ENCODE measurements at regions not wholly inside any gene's neighbourhood (a gene's known extent, or its start where the extent isn't known, plus 50 kb on each side); places are given as distances from the start of the nearest gene placed in this dataset.

DNA sequence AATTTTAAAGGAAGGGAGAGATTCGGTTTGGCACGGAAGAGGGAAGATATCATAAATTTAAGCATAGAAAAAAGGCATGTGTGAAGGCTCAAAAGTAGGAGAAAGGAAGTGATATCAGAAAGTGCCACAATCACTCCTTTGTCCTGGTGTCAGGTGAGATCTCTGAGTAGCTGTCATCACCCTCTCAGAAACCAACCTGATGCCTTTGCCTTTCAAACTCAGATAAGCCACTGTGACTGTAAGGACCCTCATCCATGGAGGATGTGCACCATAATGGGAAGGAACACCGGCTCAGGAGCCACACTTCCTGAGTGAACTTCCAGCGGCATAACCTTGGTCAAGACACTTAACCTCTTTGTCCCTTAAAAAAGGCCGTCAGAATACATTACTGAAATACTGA is 318.7 kb upstream of the SEMA6D start:
- no peak overlapping the region for H3K4me3 Mint-ChIP-seq
- no peak for ATAC-seq (replicated peaks)
- H3K36me3 Mint-ChIP-seq (ENCODE audit: insufficient read depth): no peaks in the 10 kb centered on the region
- DNase-seq: no peak
- H3K27me3 Mint-ChIP-seq: no peaks in the 10 kb centered on the region
- peaks cover 4 to 25% of the 10 kb centered on the region in 2 donors for H3K9me3 Mint-ChIP-seq
- H3K27ac Mint-ChIP-seq: no peak overlapping the region
- no peaks in the 10 kb centered on the region for H3K4me1 Mint-ChIP-seq (ENCODE audit: low read depth in 2 of 2)

DNA sequence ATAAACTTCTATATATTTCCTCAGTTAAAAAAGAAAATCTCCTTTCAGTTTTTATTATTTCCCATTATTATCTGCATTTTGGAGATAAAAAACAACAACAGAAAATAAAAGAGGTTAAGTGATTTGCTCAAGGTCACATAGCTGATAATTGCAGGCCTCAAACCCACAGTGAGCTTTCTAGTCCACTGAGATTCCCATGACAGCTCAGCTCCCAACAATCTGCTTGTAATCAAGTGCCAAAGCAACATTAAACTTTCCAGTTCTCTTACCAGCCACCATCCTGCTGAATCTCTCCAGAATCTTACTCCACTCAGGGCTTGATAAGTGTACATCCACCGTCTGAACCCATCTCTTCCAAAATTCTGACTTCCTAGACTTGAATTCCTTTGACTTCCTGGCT is 318.2 kb upstream of the SEMA6D start:
- Mint-ChIP-seq H3K27ac (no peak overlapping the region), H3K36me3 (ENCODE audit: insufficient read depth) (no peaks in the 10 kb centered on the region), H3K4me1 (ENCODE audit: low read depth in 2 of 2) (no peaks in the 10 kb centered on the region), H3K27me3 (no peaks in the 10 kb centered on the region), H3K9me3 (peaks cover 4 to 28% of the 10 kb centered on the region in 2 donors), H3K4me3 (no peak overlapping the region)
- no peak for DNase-seq
- ATAC-seq (replicated peaks): no peak

DNA sequence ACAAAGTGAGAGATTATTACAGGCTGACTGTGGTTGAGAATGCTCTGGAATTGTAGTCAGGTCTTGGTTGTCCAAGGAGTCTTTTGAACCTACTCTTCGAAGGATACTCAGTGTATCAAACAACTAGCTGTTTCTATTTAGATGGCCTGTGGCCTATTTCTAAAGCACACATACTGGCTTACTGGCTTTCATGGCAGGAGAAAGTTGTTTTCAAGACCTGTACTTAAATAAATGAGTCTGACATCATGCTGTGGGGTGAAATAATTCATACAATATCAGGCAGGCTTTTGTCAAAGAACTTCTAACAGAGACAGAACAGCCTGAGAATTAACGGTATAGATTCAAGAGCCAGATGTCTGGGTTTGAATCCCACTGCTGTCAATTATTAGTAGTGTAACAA is 316.7 kb upstream of the SEMA6D start:
- Mint-ChIP-seq H3K9me3 (peaks cover 9 to 35% of the 10 kb centered on the region in 2 donors), H3K36me3 (ENCODE audit: insufficient read depth) (no peaks in the 10 kb centered on the region), H3K27ac (no peak overlapping the region), H3K4me3 (no peak overlapping the region), H3K4me1 (ENCODE audit: low read depth in 2 of 2) (no peaks in the 10 kb centered on the region), H3K27me3 (no peaks in the 10 kb centered on the region)
- ATAC-seq (replicated peaks) (no peak), DNase-seq (no peak)

DNA sequence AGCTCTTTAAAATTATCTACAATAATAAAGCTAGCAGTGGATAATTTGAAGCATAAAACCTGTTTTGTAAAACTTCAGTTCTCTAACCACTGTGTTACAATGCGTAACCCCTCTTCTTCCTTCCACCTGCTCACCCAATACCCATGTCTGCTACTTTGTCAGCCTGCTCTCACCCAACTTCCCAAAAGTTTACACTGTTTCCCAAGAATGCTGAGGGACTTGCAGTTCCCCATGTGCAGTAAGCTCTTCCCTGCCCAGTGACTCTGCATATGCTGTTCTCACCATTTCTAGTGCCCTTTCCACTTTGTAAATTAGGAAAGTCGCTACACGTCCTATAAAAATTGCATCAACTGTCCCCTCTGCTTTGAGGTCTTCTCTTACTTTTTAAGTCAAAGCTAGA is 315.9 kb upstream of the SEMA6D start:
- no peak for ATAC-seq (replicated peaks)
- H3K27ac Mint-ChIP-seq: no peak overlapping the region
- H3K4me1 Mint-ChIP-seq (ENCODE audit: low read depth in 2 of 2): no peaks in the 10 kb centered on the region
- no peaks in the 10 kb centered on the region for H3K27me3 Mint-ChIP-seq
- DNase-seq: no peak
- no peaks in the 10 kb centered on the region for H3K36me3 Mint-ChIP-seq (ENCODE audit: insufficient read depth)
- H3K9me3 Mint-ChIP-seq: peaks cover 8 to 30% of the 10 kb centered on the region in 2 donors
- no peak overlapping the region for H3K4me3 Mint-ChIP-seq

DNA sequence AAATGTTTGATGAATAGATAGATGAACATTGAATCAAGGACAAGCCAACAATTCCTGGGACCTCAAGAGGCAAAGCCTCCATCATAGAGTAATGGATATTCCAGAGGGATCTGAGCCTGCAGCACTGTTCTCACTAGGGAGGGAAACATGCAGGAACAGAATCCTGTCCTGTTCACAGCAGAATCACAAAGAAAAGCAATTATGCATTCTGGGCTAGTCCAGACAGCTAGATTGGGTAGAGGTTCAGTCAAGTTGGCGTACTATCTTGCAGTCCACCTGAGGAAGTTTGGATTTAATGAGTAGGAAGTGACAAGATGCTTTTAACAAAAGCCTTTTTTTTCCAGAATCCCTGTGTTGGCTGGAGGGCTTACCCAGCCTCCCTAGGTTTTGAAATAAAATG is 314.5 kb upstream of the SEMA6D start:
- ATAC-seq (replicated peaks) (no peak), DNase-seq (no peak)
- Mint-ChIP-seq H3K36me3 (ENCODE audit: insufficient read depth) (no peaks in the 10 kb centered on the region), H3K4me1 (ENCODE audit: low read depth in 2 of 2) (no peaks in the 10 kb centered on the region), H3K27ac (no peak overlapping the region), H3K27me3 (no peaks in the 10 kb centered on the region), H3K4me3 (no peak overlapping the region), H3K9me3 (peaks cover 8 to 30% of the 10 kb centered on the region in 2 donors)

DNA sequence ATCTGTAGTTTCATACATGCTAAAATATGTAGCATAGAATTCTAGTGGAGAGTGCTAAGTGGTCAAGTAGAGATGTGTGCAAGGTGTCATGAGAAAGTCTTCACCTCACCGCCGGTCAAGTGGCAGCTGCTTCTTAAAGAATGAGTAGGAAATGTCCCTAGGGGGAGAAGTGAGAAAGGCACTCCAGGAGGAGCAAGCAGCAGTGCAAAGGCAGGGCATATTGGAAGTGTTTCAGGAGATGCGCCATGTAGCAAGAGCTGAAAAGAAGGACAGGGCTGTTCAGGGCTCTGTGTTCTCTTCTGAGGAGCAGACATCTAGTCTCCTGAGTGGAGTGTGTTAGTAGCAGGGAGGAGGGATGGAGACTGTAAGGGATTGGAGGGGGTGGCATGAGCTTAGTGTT is 312.4 kb upstream of the SEMA6D start:
- Mint-ChIP-seq H3K27me3 (no peaks in the 10 kb centered on the region), H3K27ac (no peak overlapping the region), H3K36me3 (ENCODE audit: insufficient read depth) (no peaks in the 10 kb centered on the region), H3K4me1 (ENCODE audit: low read depth in 2 of 2) (no peaks in the 10 kb centered on the region), H3K4me3 (no peak overlapping the region), H3K9me3 (peaks cover 8 to 24% of the 10 kb centered on the region in 2 donors)
- DNase-seq (no peak), ATAC-seq (replicated peaks) (no peak)

DNA sequence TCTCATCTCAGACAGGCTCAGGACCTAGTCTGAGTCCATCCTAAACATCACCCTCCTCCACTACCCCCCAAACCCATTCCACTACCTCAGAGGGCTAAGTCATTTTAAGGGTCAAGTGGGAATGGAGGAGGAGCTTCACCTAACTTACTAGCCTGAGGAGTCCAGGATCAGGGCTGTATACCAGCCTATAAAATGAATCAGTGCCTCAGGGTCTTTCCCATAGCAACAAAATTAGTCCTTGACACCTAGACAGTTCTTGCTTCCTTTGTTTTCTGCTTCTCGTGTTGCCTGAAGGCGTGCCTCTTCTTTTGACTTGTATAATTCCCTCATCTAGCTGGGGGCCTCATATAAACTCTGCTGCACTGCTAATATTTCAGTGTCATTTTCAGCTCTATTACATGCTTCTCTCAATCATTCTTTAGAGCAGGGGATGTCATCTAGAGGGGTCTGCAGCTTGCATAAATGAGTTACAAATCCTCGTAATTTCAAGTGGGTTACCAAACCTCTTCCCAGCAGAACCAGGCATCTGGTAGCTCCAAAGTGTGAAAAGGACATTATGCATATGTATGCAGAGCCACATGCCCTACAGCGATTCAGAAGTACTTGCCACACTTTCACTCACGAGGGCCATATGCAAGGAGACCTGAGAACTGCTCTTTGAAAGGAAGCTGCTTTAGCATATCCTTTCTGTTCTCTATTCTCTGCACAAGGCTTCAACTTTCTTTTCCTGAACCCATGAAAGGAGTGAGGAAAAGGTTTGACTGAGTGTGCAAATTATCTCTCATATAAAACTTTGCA is 311.7 kb upstream of the SEMA6D start:
- Mint-ChIP-seq H3K27me3 (no peaks in the 10 kb centered on the region), H3K4me1 (ENCODE audit: low read depth in 2 of 2) (no peaks in the 10 kb centered on the region), H3K4me3 (no peak overlapping the region), H3K36me3 (ENCODE audit: insufficient read depth) (no peaks in the 10 kb centered on the region), H3K27ac (no peak overlapping the region), H3K9me3 (peaks cover 8 to 24% of the 10 kb centered on the region in 2 donors)
- no peak for ATAC-seq (replicated peaks)
- DNase-seq: no peak

DNA sequence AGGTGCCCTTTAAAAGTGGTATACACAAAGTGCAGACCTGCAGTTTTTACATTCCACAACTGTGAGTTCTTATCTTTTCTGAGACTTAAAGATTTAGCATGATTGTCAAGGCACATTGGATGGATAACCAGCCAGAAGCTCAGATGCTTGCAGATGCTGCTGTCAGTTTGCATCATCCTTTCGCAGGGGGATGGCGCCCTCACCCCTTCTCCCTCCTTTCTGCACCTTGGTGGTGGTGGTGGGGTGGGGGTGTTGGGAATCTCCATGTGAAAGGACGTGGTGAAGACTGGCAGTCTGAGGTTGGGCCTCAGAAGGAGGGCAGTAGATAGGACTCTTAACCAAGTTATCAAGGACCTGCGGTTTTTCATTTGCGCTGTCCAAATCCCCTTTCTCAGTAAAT is 309.6 kb upstream of the SEMA6D start:
- Mint-ChIP-seq H3K4me1 (ENCODE audit: low read depth in 2 of 2) (no peaks in the 10 kb centered on the region), H3K36me3 (ENCODE audit: insufficient read depth) (no peaks in the 10 kb centered on the region), H3K27me3 (no peaks in the 10 kb centered on the region), H3K4me3 (no peak overlapping the region), H3K27ac (no peak overlapping the region), H3K9me3 (peaks cover 8 to 19% of the 10 kb centered on the region in 2 donors)
- ATAC-seq (replicated peaks) (no peak), DNase-seq (no peak)

DNA sequence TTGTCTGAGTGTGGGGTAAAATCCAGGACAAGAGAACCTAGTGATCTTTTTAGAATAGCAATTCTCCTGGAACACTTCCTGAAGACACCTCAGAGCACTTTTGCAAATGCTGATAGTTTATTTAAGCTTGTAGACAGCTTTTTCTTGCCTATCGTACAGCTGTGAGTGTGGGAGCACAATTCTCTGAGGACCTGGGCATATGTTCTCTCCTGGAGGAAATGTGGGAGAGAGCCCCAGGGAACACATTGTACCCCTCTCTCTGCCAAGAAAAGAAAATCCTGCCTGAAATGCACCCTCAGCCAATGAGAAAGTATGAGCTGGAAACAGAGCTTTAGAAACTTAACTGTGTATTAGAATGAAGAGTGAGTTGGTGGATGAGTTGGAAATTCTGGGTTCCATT is 308.3 kb upstream of the SEMA6D start:
- Mint-ChIP-seq H3K36me3 (ENCODE audit: insufficient read depth) (no peaks in the 10 kb centered on the region), H3K4me3 (no peak overlapping the region), H3K27ac (no peak overlapping the region), H3K4me1 (ENCODE audit: low read depth in 2 of 2) (no peaks in the 10 kb centered on the region), H3K9me3 (peaks cover 5 to 7% of the 10 kb centered on the region in 2 donors), H3K27me3 (no peaks in the 10 kb centered on the region)
- no peak for ATAC-seq (replicated peaks)
- DNase-seq: no peak

DNA sequence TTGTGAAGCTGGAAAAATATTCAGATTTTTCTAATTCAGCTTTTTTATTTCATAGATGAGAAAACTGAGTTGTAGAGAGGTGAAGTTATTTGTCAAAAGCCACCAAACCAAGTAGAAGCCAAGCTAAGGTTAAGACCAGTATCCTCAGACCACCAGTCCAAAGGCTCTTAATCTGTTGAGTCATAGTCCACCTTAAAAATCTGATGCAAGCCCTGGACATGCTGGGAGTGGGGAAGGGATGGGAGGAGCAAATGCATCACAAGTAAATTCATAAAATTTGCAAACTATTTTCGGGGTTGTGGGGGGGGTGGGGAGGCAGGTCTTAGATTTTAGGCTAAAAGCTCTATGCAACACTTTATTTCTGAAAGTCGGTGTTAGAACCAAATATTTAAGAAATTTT is 307.7 kb upstream of the SEMA6D start:
- H3K4me3 Mint-ChIP-seq: no peak overlapping the region
- DNase-seq (no peak), ATAC-seq (replicated peaks) (no peak)
- no peaks in the 10 kb centered on the region for H3K36me3 Mint-ChIP-seq (ENCODE audit: insufficient read depth)
- H3K9me3 Mint-ChIP-seq: peaks cover 4 to 5% of the 10 kb centered on the region in 2 donors
- no peaks in the 10 kb centered on the region for H3K27me3 Mint-ChIP-seq
- H3K27ac Mint-ChIP-seq: no peak overlapping the region
- no peaks in the 10 kb centered on the region for H3K4me1 Mint-ChIP-seq (ENCODE audit: low read depth in 2 of 2)

DNA sequence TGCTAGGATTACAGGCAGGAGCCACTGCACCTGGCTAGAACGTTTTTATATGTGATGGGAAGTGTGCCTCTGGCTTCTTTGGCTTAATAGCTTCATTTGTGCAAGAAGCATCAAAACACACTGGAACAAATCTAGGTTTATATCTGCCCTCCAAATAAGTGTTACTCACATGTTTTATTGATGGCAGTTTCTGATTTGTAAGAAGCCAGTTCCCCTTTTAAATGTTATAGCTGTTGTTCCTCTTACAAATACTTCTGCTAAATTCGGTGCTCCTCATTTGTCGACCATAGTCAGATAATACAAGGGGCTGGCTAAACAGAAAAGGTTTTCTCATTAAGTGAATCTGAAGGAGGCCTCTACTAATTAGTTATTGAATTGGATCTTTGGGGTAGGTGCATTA is 307.1 kb upstream of the SEMA6D start:
- Mint-ChIP-seq H3K4me1 (ENCODE audit: low read depth in 2 of 2) (no peaks in the 10 kb centered on the region), H3K27ac (no peak overlapping the region)
- no peak for ATAC-seq (replicated peaks)

DNA sequence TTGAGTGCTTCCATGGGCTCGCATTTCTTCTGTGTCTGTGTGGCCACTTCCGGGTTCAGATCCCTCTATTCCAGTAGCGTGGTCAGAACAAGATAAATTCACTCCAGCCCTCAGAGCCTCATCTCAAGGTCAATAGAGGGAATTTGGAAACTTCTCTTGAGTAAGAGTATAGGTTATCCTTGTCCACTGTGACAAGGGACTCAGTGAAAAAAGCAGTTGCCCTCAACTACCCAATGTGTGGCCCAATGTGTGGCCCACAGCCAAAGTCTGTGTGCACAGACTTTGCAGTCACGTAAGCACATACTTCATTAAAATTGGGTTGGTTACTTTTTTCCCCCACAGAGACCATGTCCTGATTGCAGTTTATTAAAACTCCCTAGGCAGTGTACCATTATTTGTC is 305.6 kb upstream of the SEMA6D start:
- Mint-ChIP-seq H3K27me3 (no peaks in the 10 kb centered on the region), H3K4me3 (no peak overlapping the region), H3K9me3 (peaks cover 4 to 9% of the 10 kb centered on the region in 2 donors), H3K27ac (no peak overlapping the region), H3K4me1 (ENCODE audit: low read depth in 2 of 2) (no peaks in the 10 kb centered on the region), H3K36me3 (ENCODE audit: insufficient read depth) (no peaks in the 10 kb centered on the region)
- ATAC-seq (replicated peaks) (no peak), DNase-seq (no peak)

More for the DNA sequence above, 307.1 kb upstream of the SEMA6D start:
- no peaks in the 10 kb centered on the region for H3K36me3 Mint-ChIP-seq (ENCODE audit: insufficient read depth)
- no peaks in the 10 kb centered on the region for H3K27me3 Mint-ChIP-seq
- DNase-seq: no peak
- H3K4me3 Mint-ChIP-seq: no peak overlapping the region
- H3K9me3 Mint-ChIP-seq: peaks cover 2 to 3% of the 10 kb centered on the region in 2 donors

DNA sequence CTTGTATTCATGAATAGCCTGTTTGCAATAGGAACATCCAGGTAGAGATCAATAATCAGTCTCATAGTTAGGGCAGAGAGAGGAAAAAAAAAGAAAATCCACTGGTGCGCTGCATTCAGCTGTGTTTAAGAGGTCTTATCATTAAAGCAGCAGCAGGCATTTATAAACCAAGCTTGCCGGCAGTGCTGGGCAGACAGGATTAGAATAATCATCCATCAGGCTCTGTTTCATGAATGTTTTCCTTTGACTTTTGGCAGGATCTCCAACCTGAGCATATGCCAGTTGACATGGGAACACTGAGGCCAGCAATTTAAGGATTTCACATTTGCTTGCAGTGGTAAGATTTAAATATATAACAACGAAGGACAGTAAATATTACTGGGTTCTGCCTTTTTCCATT is 305.2 kb upstream of the SEMA6D start:
- H3K27ac Mint-ChIP-seq: no peak overlapping the region
- no peaks in the 10 kb centered on the region for H3K27me3 Mint-ChIP-seq
- no peak for DNase-seq
- H3K9me3 Mint-ChIP-seq: peaks cover 4 to 9% of the 10 kb centered on the region in 2 donors
- no peaks in the 10 kb centered on the region for H3K4me1 Mint-ChIP-seq (ENCODE audit: low read depth in 2 of 2)
- no peak for ATAC-seq (replicated peaks)
- no peaks in the 10 kb centered on the region for H3K36me3 Mint-ChIP-seq (ENCODE audit: insufficient read depth)
- no peak overlapping the region for H3K4me3 Mint-ChIP-seq

DNA sequence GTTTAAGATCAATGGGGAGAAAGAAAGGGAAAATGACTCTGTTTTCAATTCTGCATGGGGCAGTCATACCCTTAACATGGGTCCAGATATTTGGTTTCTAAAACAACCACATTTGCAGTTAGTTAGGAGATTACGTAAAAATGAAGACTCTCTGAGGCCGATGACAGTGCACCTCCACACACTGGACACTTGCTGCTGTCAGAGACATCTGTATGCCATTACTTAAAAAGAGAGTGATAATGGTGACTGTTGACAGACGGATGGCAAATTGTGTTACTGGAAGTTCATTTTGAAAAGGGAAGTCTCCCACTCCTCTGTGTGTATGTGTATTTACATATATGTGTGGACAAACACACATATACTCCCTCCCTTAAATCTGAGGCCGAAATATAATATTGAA is 304.5 kb upstream of the SEMA6D start:
- H3K4me3 Mint-ChIP-seq: no peak overlapping the region
- peaks cover 4 to 9% of the 10 kb centered on the region in 2 donors for H3K9me3 Mint-ChIP-seq
- no peak for DNase-seq
- H3K27ac Mint-ChIP-seq: no peak overlapping the region
- H3K36me3 Mint-ChIP-seq (ENCODE audit: insufficient read depth): no peaks in the 10 kb centered on the region
- H3K4me1 Mint-ChIP-seq (ENCODE audit: low read depth in 2 of 2): no peaks in the 10 kb centered on the region
- H3K27me3 Mint-ChIP-seq: no peaks in the 10 kb centered on the region
- no peak for ATAC-seq (replicated peaks)
